DND-41 (cell line): ENCODE measurements at regions not wholly inside any gene's neighbourhood (a gene's known extent, or its start where the extent isn't known, plus 50 kb on each side); places are given as distances from the start of the nearest gene placed in this dataset.

Experiments used
- ATAC-seq: fragments of 200-7000 bp; cut with Tn5 transposase; 3 replicates; pipeline ENCODE4 v1.9.1; 2021; ENCODE audit warnings: low read depth; ENCODE audit not compliant: insufficient read depth
- DNase-seq: peaks from one replicate; pipeline ENCODE4 v3.0.0-alpha.2; 2020
- H2AFZ ChIP-seq: 2 replicates; pipeline ENCODE4 v1.6.0; 2012; ENCODE audit warnings: low read depth, low read length
- H3K27ac ChIP-seq: 2 replicates; pipeline ENCODE4 v1.5.1; 2012; ENCODE audit warnings: low read length, inconsistent platforms
- H3K27me3 ChIP-seq: fragments of 200-600 bp; sonication (generic); 2 replicates; pipeline ENCODE4 v1.6.0; 2012; ENCODE audit warnings: low read length, mild to moderate bottlenecking, inconsistent platforms; ENCODE audit not compliant: insufficient read depth, poor library complexity
- H3K36me3 ChIP-seq: 2 replicates; pipeline ENCODE4 v1.5.1; 2012; ENCODE audit warnings: low read length, inconsistent platforms; ENCODE audit not compliant: insufficient read depth
- H3K4me1 ChIP-seq: 2 replicates; pipeline ENCODE4 v1.5.1; 2012; ENCODE audit warnings: mild to moderate bottlenecking, low read length; ENCODE audit not compliant: insufficient read depth
- H3K4me2 ChIP-seq: 2 replicates; pipeline ENCODE4 v1.6.0; 2012; ENCODE audit warnings: mild to moderate bottlenecking, moderate library complexity, low read length, inconsistent platforms; ENCODE audit not compliant: insufficient read depth
- H3K4me3 ChIP-seq, 2 experiments: fragments of 200-600 bp in 1 of 2; shearing (Covaris generic) in 1 of 2; 2 replicates each; pipeline ENCODE4 v1.5.1; 2012 to 2016; ENCODE audit warnings: inconsistent platforms in 2 of 2, low read length in 2 of 2, mild to moderate bottlenecking in 2 of 2, low read depth in 1 of 2, moderate library complexity in 1 of 2
- H3K79me2 ChIP-seq: 2 replicates; pipeline ENCODE4 v1.6.0; 2012; ENCODE audit warnings: low read length, inconsistent platforms; ENCODE audit not compliant: insufficient read depth
- H3K9ac ChIP-seq: 2 replicates; pipeline ENCODE4 v1.6.0; 2012; ENCODE audit warnings: low read depth, mild to moderate bottlenecking, inconsistent platforms, low read length, moderate library complexity
- H3K9me3 ChIP-seq: 2 replicates; pipeline ENCODE4 v1.5.1; 2012; ENCODE audit warnings: low read length, moderate library complexity, mild to moderate bottlenecking, inconsistent platforms; ENCODE audit not compliant: insufficient read depth, severe bottlenecking
- H4K20me1 ChIP-seq: 2 replicates; pipeline ENCODE4 v1.6.0; 2012; ENCODE audit warnings: low read length; ENCODE audit not compliant: insufficient read depth
- EZH2 ChIP-seq: IDR thresholded peaks from 3 replicates; pipeline ENCODE4 v1.6.1; 2012; ENCODE audit warnings: borderline replicate concordance, low read depth, mild to moderate bottlenecking, moderate library complexity, low read length, inconsistent platforms; ENCODE audit not compliant: severe bottlenecking
- TF ChIP-seq, protein P1 (sequence below): IDR thresholded peaks from 2 replicates; pipeline ENCODE4 v1.5.1; 2012; ENCODE audit warnings: borderline replicate concordance, low read length, moderate library complexity, mild to moderate bottlenecking; ENCODE audit not compliant: poor library complexity, severe bottlenecking; ENCODE audit errors: extremely low read depth

DNA sequence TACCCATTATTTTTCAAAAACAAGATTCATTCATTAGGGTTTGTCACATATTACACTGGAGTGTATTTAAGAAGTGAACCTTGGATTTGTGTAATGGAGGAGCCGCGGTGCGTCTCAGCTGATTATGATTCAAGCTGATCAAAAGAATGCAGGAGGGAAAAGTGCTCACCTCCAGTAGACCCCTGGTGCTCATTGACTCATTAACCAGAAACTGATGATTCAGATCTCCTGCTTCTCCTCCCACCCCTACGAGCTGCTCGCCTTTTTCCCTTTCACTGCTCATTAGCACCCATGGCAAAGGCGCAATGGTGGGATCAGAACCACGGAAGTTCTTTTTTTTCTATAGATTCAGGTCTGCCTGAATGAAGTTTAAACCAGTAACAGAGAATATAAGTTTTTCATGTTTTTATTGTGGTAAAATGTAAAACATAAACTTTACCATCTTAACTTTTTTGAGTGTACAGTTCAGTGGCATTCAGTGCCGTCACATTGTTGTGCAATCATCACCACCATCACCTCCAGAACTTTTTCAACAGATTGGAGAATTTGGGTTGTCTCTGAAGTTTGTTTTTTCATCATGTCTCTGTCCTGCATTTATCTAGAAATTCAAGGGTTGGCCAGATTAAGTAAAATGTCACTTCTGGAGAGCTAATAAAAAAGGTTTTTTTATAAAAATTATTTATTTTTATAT, 101.6 kb downstream of the LINC00237 start:
- TF ChIP-seq EZH2: no peak
- TF ChIP-seq, protein P1, sequence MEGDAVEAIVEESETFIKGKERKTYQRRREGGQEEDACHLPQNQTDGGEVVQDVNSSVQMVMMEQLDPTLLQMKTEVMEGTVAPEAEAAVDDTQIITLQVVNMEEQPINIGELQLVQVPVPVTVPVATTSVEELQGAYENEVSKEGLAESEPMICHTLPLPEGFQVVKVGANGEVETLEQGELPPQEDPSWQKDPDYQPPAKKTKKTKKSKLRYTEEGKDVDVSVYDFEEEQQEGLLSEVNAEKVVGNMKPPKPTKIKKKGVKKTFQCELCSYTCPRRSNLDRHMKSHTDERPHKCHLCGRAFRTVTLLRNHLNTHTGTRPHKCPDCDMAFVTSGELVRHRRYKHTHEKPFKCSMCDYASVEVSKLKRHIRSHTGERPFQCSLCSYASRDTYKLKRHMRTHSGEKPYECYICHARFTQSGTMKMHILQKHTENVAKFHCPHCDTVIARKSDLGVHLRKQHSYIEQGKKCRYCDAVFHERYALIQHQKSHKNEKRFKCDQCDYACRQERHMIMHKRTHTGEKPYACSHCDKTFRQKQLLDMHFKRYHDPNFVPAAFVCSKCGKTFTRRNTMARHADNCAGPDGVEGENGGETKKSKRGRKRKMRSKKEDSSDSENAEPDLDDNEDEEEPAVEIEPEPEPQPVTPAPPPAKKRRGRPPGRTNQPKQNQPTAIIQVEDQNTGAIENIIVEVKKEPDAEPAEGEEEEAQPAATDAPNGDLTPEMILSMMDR: no peak
- no peaks in the 10 kb centered on the region for H3K9me3 ChIP-seq
- H4K20me1 ChIP-seq: no peaks in the 10 kb centered on the region
- H3K79me2 ChIP-seq: no peaks in the 10 kb centered on the region
- H3K36me3 ChIP-seq: no peaks in the 10 kb centered on the region
- DNase-seq (no peak), ATAC-seq (no peak)
- H3K4me2 ChIP-seq: no peak overlapping the region
- no peak overlapping the region for H2AFZ ChIP-seq
- H3K27me3 ChIP-seq: no peaks in the 10 kb centered on the region
- H3K9ac ChIP-seq: no peak overlapping the region
- H3K4me1 ChIP-seq: no peaks in the 10 kb centered on the region
- H3K4me3 ChIP-seq: no peak overlapping the region
- no peak overlapping the region for H3K27ac ChIP-seq

DNA sequence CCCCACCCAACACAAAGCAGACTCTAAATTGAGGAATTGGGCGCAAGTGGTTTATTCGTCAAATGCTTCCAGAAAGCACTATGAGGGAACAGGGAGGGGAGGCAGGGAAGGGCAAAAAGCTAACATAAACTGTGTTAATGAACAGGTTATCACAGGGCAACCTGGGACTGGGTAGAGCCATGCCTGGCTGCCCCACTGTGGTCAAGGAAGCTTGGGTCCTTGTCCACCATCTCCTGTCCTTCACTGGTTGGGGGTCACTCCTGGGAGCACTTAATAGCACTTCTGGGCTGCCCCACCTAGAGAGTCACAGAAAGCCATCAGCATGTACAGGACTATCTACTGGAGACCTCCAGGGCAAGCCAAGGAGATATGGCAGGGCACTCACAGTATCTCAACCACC, 102.3 kb downstream of the LINC00237 start:
- H3K27me3 ChIP-seq: no peaks in the 10 kb centered on the region
- ATAC-seq: no peak
- no peak for TF ChIP-seq EZH2
- TF ChIP-seq, protein P1: no peak

DNA sequence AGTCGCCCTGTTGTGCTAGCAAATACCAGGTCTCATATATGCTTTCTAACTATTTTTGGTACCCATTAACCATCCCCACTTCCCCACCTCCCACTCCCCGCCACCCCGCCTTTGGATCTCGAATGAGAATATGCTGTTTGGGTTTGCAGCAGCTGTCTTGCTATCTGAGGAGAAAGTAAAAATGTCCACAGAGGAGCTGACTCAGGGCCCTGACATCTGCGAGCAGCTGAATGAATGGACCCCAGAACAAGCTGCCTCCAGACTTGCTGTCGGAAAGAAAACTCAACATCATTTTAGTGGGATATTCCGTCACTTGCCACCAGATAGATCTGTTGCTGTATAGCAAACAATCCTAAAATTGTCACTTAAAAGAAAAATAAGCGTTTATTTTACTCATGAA, 103.7 kb downstream of the LINC00237 start:
- Histone ChIP-seq H3K9me3 (no peaks in the 10 kb centered on the region), H3K79me2 (no peaks in the 10 kb centered on the region), H3K4me2 (no peak overlapping the region), H3K9ac (no peak overlapping the region), H3K27ac (no peak overlapping the region), H3K36me3 (no peaks in the 10 kb centered on the region), H2AFZ (no peak overlapping the region), H3K27me3 (no peaks in the 10 kb centered on the region), H4K20me1 (no peaks in the 10 kb centered on the region), H3K4me3 (no peak overlapping the region), H3K4me1 (no peaks in the 10 kb centered on the region)
- ATAC-seq (no peak), DNase-seq (no peak)
- TF ChIP-seq EZH2: no peak
- TF ChIP-seq, protein P1: no peak

More for the DNA sequence above, 102.3 kb downstream of the LINC00237 start:
- no peak overlapping the region for H3K4me3 ChIP-seq
- no peaks in the 10 kb centered on the region for H3K9me3 ChIP-seq
- no peak overlapping the region for H3K4me2 ChIP-seq
- no peaks in the 10 kb centered on the region for H3K79me2 ChIP-seq
- DNase-seq: no peak
- H3K27ac ChIP-seq: no peak overlapping the region
- no peak overlapping the region for H2AFZ ChIP-seq
- H3K36me3 ChIP-seq: no peaks in the 10 kb centered on the region
- no peaks in the 10 kb centered on the region for H4K20me1 ChIP-seq
- H3K4me1 ChIP-seq: no peaks in the 10 kb centered on the region
- H3K9ac ChIP-seq: no peak overlapping the region
